Ectodermal cell (in vitro differentiated cells): ENCODE measurements at regions not wholly inside any gene's neighbourhood (a gene's known extent, or its start where the extent isn't known, plus 50 kb on each side); places are given as distances from the start of the nearest gene placed in this dataset.

ENCODE experiments used
- H3K27ac ChIP-seq: 2 replicates; pipeline ENCODE4 v1.7.0; 2013; ENCODE audit warnings: mild to moderate bottlenecking, low read depth, low read length; ENCODE audit not compliant: insufficient read depth, poor library complexity, severe bottlenecking
- H3K27me3 ChIP-seq: 2 replicates; pipeline ENCODE4 v1.7.0; 2013; ENCODE audit warnings: mild to moderate bottlenecking, low read length; ENCODE audit not compliant: insufficient read depth, control insufficient read depth, poor library complexity, severe bottlenecking
- H3K36me3 ChIP-seq: one replicate; pipeline ENCODE4 v1.7.0; 2013; ENCODE audit warnings: low read length; ENCODE audit not compliant: control insufficient read depth, insufficient read depth
- H3K4me1 ChIP-seq: one replicate; pipeline ENCODE4 v1.7.0; 2013; ENCODE audit warnings: low read length; ENCODE audit not compliant: control insufficient read depth, insufficient read depth
- H3K4me3 ChIP-seq: 2 replicates; pipeline ENCODE4 v1.7.0; 2013; ENCODE audit warnings: low read depth, low read length, control low read depth; ENCODE audit not compliant: insufficient read depth
- H3K9me3 ChIP-seq: 2 replicates; pipeline ENCODE4 v1.7.0; 2013; ENCODE audit warnings: mild to moderate bottlenecking, low read length, moderate library complexity; ENCODE audit not compliant: control insufficient read depth
- WGBS, 2 experiments: methylation state at CpG; one replicate each; pipeline ENCODE4 v1.1.7; 2013; ENCODE audit warnings: missing lambda C conversion rate in 2 of 2; 5-methylcytosine and 5-hydroxymethylcytosine counted together

DNA sequence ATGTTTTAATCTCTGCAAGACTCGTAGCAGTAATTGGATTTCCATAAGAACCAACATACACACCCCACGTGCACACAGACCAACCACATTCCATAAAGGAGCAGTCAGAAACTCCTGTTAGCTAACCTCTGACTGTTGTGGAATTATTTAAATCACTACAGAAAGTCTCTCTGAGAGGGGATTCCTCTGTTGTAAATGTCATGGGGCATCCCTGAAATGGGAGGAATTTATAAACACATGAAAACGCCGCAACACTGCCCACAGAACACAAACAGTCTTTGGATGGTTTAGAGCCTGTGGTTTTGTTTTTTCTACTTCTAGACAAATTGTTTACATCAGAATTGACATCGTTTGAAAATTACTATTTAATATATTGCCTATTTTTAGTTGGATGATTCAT is 740.1 kb upstream of the GRM7 start:
- H3K36me3 ChIP-seq: no peaks in the 10 kb centered on the region
- no peak overlapping the region for H3K4me3 ChIP-seq
- H3K4me1 ChIP-seq: no peaks in the 10 kb centered on the region
- H3K27me3 ChIP-seq: no peaks in the 10 kb centered on the region
- no peaks in the 10 kb centered on the region for H3K9me3 ChIP-seq
- 82 to 100% methylated on average over 2 to 4 of the region's 5 CpGs for WGBS, 2 experiments
- H3K27ac ChIP-seq: no peak overlapping the region

DNA sequence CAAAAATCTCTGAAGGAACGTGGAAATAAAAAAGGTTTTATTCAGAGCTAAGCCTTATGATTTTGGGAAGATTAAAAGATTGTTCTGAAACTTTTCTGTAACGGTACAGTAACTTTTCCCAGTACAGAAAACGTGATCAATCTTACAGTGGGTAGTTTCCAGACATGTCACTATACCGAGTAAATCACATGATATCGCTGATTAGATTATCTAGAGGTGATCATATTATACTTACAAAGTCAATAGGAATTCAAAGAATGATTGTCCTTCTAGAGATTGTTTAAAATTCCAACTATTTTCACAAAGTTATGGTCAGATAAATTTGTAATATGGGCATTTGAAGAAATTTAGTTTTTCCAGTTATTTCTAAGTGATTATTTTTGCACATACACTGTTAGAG is 736.0 kb upstream of the GRM7 start:
- no peaks in the 10 kb centered on the region for H3K9me3 ChIP-seq
- 92 to 94% methylated on average over 3 to 5 of the region's 5 CpGs for WGBS, 2 experiments
- H3K27me3 ChIP-seq: no peaks in the 10 kb centered on the region
- no peaks in the 10 kb centered on the region for H3K4me1 ChIP-seq
- no peak overlapping the region for H3K4me3 ChIP-seq
- H3K36me3 ChIP-seq: no peaks in the 10 kb centered on the region
- no peak overlapping the region for H3K27ac ChIP-seq

DNA sequence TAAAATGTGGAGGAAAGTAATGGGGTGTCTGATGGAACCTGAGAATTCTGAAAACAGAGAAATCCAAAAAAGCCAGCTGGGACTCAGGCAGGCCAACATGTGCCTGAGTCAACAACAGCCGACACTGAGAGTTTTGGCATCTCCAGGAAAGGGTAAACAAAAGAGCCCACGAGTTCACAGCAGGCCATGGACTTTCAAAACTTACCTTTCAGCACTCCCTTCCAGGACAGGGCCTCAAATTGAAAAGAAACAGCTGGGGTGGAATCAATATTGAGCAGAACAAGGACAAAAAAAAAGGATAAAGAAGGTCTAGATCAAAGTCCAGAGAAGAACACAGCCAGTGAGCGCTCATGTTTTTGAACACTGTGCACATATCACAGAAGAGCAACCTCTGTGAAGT is 735.4 kb upstream of the GRM7 start:
- H3K4me1 ChIP-seq: no peaks in the 10 kb centered on the region
- H3K27me3 ChIP-seq: no peaks in the 10 kb centered on the region
- no peak overlapping the region for H3K27ac ChIP-seq
- H3K4me3 ChIP-seq: no peak overlapping the region
- H3K9me3 ChIP-seq: no peaks in the 10 kb centered on the region
- 35 to 40% methylated on average over 3 of the region's 3 CpGs for WGBS, 2 experiments
- no peaks in the 10 kb centered on the region for H3K36me3 ChIP-seq

DNA sequence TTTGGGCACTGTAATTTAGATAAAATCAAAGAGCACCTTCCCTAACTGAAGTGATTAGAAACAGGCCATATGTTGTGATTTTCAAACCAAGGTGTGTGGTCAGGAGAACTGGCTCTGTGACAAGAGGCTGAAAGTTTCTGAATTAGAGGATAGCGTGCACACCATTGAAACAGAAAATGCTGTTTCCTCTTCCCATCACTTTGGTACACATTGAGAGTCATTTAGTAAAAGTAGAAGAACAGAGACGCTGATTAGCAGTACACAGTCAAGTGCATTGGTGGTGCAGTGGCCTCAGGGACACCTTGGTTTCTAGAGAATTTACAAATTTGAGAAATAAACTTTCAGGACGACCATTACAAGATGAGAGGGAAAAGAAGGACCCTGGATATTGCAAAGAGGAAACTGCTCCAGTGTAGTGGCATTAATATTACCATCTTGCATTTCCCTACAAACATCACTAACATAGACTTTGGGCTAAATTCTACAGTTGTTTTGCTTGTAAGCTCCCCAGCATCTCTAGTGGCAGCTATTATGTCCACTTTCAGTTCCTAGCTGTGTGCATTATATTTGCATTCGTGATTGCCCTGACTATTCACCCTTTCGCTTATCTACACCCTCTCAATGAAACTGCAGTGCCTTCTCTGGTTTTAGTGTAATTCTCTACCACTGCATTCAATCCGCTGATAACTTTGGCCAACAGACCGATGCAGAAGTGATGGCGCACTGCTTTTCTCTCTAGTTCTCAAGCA is 728.1 kb upstream of the GRM7 start:
- H3K27ac ChIP-seq: no peak overlapping the region
- no peaks in the 10 kb centered on the region for H3K27me3 ChIP-seq
- no peaks in the 10 kb centered on the region for H3K36me3 ChIP-seq
- WGBS, 2 experiments: 95 to 96% methylated on average over 8 of the region's 8 CpGs
- H3K4me3 ChIP-seq: no peak overlapping the region
- no peaks in the 10 kb centered on the region for H3K4me1 ChIP-seq
- no peaks in the 10 kb centered on the region for H3K9me3 ChIP-seq

DNA sequence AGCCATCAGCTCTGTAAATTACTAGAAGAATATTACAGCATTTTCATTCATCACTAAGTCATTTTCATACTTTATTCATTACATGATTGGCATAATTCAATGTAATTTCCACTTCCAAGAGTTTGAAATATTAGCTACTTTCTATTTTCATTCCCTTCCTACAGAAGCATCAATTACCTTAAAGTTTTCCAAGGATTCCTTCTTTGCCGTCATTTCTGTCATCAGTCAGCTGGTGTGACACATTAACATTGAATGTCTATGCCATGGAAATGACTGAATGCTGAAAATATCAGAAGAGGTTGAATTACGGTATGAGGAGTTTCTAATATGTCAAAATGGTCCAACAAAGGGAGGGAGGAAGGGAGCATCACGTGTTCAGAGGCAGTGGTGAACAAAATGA is 718.2 kb upstream of the GRM7 start:
- no peaks in the 10 kb centered on the region for H3K36me3 ChIP-seq
- 91 to 94% methylated on average over 2 of the region's 3 CpGs for WGBS, 2 experiments
- H3K9me3 ChIP-seq: no peaks in the 10 kb centered on the region
- H3K4me3 ChIP-seq: no peak overlapping the region
- H3K4me1 ChIP-seq: no peaks in the 10 kb centered on the region
- no peaks in the 10 kb centered on the region for H3K27me3 ChIP-seq
- H3K27ac ChIP-seq: no peak overlapping the region

DNA sequence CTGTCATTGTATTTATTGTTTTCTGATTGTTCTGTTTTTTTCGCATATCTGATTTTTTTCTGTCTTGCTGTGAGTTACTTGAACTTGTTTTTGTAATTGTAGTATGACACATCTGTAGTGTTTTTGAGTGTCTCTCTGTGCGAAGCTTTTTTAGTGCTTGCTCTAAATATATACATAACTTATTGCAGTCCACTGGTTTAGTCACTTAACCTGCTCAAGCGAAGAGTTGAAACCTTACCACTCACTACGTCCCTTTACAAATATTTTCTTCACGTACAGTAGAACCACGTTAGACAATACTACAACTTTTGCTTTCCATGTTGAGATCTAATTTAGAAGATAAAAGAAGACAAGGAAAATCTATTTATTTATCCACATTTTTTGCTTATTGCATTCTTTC is 713.0 kb upstream of the GRM7 start:
- Histone ChIP-seq H3K9me3 (no peaks in the 10 kb centered on the region), H3K4me1 (no peaks in the 10 kb centered on the region), H3K27me3 (no peaks in the 10 kb centered on the region), H3K36me3 (no peaks in the 10 kb centered on the region), H3K4me3 (no peak overlapping the region), H3K27ac (no peak overlapping the region)
- 97 to 98% methylated on average over 4 to 6 of the region's 6 CpGs for WGBS, 2 experiments

DNA sequence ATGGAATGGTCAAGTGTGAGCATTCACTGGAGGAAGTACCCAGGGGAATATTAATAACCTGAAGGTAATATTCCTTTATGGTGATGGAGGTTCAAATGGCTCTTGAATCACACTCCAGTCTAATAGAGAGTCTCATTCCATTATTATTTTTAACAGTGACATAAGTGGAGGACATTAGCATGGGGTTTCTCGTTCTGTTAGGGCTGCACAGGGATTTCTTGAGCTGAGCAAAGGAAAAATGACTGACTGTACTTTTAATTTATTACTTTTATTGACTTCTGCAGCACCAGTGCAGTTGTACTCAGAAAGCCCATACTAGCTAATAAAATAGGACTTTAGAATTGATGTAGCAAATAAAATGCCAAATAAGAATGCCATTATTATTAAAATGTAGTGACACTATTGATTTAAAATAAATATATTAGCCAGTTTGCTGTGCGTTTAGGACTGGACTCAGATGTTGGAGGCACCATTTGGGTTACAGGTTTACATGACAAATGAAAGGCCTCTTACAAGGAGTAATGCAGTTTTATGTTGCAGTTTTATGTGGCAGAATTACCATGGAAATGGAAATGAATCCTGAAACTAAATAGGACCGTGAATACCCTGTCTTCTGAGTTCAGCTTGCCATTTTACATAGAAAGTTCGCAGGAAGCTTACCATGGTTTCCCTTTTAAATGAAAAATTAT is 705.1 kb upstream of the GRM7 start:
- H3K36me3 ChIP-seq: no peaks in the 10 kb centered on the region
- WGBS, 2 experiments: 96 to 97% methylated on average over 3 to 4 of the region's 4 CpGs
- H3K27me3 ChIP-seq: no peaks in the 10 kb centered on the region
- H3K4me3 ChIP-seq: no peak overlapping the region
- H3K4me1 ChIP-seq: no peaks in the 10 kb centered on the region
- H3K9me3 ChIP-seq: no peaks in the 10 kb centered on the region
- H3K27ac ChIP-seq: no peak overlapping the region

DNA sequence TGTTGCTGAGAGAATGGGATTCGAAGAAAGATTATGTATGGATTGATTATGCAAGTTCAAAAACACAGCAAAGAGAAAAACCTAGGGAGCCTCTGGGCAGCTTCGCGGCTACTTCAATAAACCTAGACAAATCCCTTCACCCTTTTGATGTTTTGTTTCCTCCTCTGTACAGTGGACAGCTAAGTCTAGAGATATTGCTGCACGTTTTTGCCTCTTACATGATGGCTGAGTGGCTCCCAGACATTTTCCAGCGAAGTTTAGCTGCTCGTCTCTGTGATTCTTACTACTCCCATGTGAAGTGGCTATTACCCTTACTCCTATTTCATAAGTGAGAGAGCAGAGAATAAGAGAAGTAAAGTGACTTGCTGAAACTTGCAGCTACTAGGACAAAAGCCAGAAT is 695.0 kb upstream of the GRM7 start:
- WGBS, 2 experiments: 83 to 96% methylated on average over 6 of the region's 6 CpGs
- H3K36me3 ChIP-seq: no peaks in the 10 kb centered on the region

DNA sequence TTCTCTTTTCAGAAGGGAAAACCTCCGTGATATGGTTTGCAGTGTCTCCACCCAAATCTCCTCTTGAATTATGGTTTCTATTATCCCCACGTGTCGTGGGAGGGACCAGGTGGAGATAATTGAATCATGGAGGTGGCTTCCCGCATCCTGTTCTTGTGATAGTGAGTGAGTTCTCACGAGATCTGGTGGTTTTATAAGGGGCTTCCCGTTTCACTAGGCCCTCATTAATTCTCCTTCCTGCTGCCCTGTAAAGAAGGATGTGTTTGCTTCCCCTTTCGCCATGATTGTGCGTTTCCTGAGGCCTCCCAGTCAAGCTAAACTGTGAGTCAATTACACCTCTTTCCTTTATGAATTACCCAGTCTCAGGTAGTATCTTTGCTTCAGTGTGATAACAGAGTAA is 692.7 kb upstream of the GRM7 start:
- H3K4me3 ChIP-seq: no peak overlapping the region
- no peaks in the 10 kb centered on the region for H3K36me3 ChIP-seq
- no peak overlapping the region for H3K27ac ChIP-seq
- H3K4me1 ChIP-seq: no peaks in the 10 kb centered on the region
- no peaks in the 10 kb centered on the region for H3K27me3 ChIP-seq
- WGBS, 2 experiments: 83 to 95% methylated on average over 8 of the region's 8 CpGs
- no peaks in the 10 kb centered on the region for H3K9me3 ChIP-seq

More for the DNA sequence above, 695.0 kb upstream of the GRM7 start:
- no peaks in the 10 kb centered on the region for H3K9me3 ChIP-seq
- H3K27ac ChIP-seq: no peak overlapping the region
- H3K4me3 ChIP-seq: no peak overlapping the region
- no peaks in the 10 kb centered on the region for H3K27me3 ChIP-seq
- no peaks in the 10 kb centered on the region for H3K4me1 ChIP-seq

DNA sequence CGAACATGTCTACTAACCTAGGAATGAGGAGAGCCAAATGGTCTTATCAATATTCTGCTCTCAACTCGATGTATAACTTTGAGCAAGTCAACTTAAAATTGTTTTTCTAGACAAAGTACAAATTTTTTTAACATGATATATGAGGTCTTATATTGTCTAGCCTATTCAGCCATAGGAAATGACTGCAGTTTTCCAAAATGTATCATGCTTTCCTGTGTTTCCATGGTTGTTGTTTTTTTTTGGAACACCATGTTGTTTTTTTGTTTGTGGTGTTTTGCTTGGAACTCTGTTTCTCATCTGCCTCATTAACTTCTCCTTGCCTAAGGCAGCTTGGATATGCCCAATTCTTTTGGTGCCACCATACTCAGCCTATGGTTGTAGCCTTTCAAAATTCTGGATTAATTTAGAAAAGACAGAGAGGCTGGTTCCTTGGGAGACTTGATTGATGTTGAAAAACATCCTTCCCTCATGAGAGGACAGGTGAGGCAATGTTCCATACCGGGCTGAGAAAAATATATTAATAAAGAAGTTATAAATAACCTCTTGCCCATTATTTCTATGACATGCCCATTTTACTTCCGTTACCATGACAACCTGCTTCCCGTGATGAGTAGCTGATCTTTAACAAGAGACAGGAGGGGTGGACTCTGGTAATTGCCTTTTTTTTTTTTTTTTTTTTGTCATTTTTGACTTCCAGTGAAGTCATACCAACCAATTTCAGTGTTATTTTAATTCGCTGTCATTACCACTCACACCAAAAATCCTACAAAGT is 687.9 kb upstream of the GRM7 start:
- no peak overlapping the region for H3K27ac ChIP-seq
- H3K4me1 ChIP-seq: no peaks in the 10 kb centered on the region
- no peaks in the 10 kb centered on the region for H3K27me3 ChIP-seq
- 90 to 100% methylated on average over 2 to 4 of the region's 6 CpGs for WGBS, 2 experiments
- H3K9me3 ChIP-seq: no peaks in the 10 kb centered on the region
- no peaks in the 10 kb centered on the region for H3K36me3 ChIP-seq
- H3K4me3 ChIP-seq: no peak overlapping the region
